SK-N-SH (cell line): ENCODE measurements at regions not wholly inside any gene's neighbourhood (a gene's known extent, or its start where the extent isn't known, plus 50 kb on each side); places are given as distances from the start of the nearest gene placed in this dataset.

Experiments used
- CTCF ChIA-PET: fragments of 300-600, 350-600 bp; formaldehyde crosslinking; extraction: SDS; loops from one replicate; lab custom pipeline; 2021; lab: Yijun Ruan, JAX
- POLR2A ChIA-PET: fragments of 350-600 bp; sonication (Branson Sonifier 250); formaldehyde crosslinking; extraction: SDS; loops from one replicate; lab custom pipeline; 2020; ENCODE audit warnings: antibody characterized with exemption, inconsistent platforms; lab: Yijun Ruan, JAX
- DNase-seq: peaks from one replicate; pipeline ENCODE4 v3.0.0; 2012
- H2AFZ ChIP-seq: fragments of 200-600 bp; sonication (generic); 2 replicates; pipeline ENCODE4 v1.8.1; 2016; ENCODE audit warnings: antibody characterized with exemption, mild to moderate bottlenecking, low read depth
- H3F3A ChIP-seq: fragments of 200-600 bp; sonication (generic); replicated peaks from 2 replicates; pipeline ENCODE3; 2016; ENCODE audit warnings: antibody characterized with exemption, mild to moderate bottlenecking; ENCODE audit not compliant: insufficient read depth
- H3K27ac ChIP-seq, 2 experiments: fragments of 200-500 bp in 1 of 2; fragments of 200-600 bp in 1 of 2; sonication (Bioruptor generic) in 1 of 2; sonication (generic), shearing (Covaris generic) in 1 of 2; 2 replicates each; pipeline versions ENCODE4 v1.5.1 to v1.6.1; 2014 to 2016; ENCODE audit warnings: low read depth in 2 of 2, inconsistent platforms in 1 of 2, low read length in 1 of 2, mild to moderate bottlenecking in 1 of 2, mixed read lengths in 1 of 2
- H3K27me3 ChIP-seq: fragments of 200-600 bp; sonication (generic), shearing (Covaris generic); 2 replicates; pipeline ENCODE4 v1.6.1; 2016; ENCODE audit warnings: mixed run types; ENCODE audit not compliant: insufficient read depth
- H3K36me3 ChIP-seq, 2 experiments: fragments of 200-500 bp in 1 of 2; fragments of 200-600 bp in 1 of 2; sonication (Bioruptor generic) in 1 of 2; sonication (generic) in 1 of 2; replicated peaks in 1 of 2; 2 replicates each; pipeline versions ENCODE3 to v1.5.1; 2014 to 2016; ENCODE audit warnings: low read length in 1 of 2, mild to moderate bottlenecking in 1 of 2; ENCODE audit not compliant: insufficient read depth in 2 of 2, control insufficient read depth in 1 of 2
- H3K4me1 ChIP-seq, 2 experiments: fragments of 200-500 bp in 1 of 2; fragments of 200-600 bp in 1 of 2; sonication (Bioruptor generic) in 1 of 2; sonication (generic), shearing (Covaris generic) in 1 of 2; 2 replicates each; pipeline versions ENCODE4 v1.5.1 to v1.6.1; 2014 to 2016; ENCODE audit warnings: low read depth in 1 of 2, low read length in 1 of 2, mixed run types in 1 of 2; ENCODE audit not compliant: insufficient read depth in 2 of 2, control insufficient read depth in 1 of 2
- H3K4me2 ChIP-seq: fragments of 200-600 bp; sonication (generic), shearing (Covaris generic); 2 replicates; pipeline ENCODE4 v1.6.1; 2017; ENCODE audit warnings: mixed run types
- H3K4me3 ChIP-seq, 2 experiments: fragments of 200-500 bp in 1 of 2; fragments of 200-600 bp in 1 of 2; sonication (Bioruptor generic) in 1 of 2; sonication (generic), shearing (Covaris generic) in 1 of 2; 2 replicates each; pipeline versions ENCODE4 v1.5.1 to v1.8.1; 2014 to 2016; ENCODE audit warnings: low read depth in 2 of 2, inconsistent platforms in 1 of 2, low read length in 1 of 2, mild to moderate bottlenecking in 1 of 2, mixed read lengths in 1 of 2, moderate library complexity in 1 of 2
- H3K79me2 ChIP-seq: fragments of 200-600 bp; sonication (generic); 2 replicates; pipeline ENCODE4 v1.8.1; 2017; ENCODE audit warnings: mild to moderate bottlenecking; ENCODE audit not compliant: insufficient read depth
- H3K9ac ChIP-seq: fragments of 200-600 bp; sonication (generic); 2 replicates; pipeline ENCODE4 v1.6.1; 2017; ENCODE audit warnings: mixed run types
- H3K9me2 ChIP-seq: fragments of 200-600 bp; sonication (generic); 2 replicates; pipeline ENCODE4 v1.6.1; 2017; ENCODE audit warnings: mixed run types
- H3K9me3 ChIP-seq: fragments of 200-600 bp; sonication (generic); 2 replicates; pipeline ENCODE4 v1.6.1; 2017; ENCODE audit warnings: mixed run types, mild to moderate bottlenecking, moderate library complexity
- H4K20me1 ChIP-seq: fragments of 200-600 bp; sonication (generic); 2 replicates; pipeline ENCODE4 v1.6.1; 2017; ENCODE audit warnings: mild to moderate bottlenecking, mixed run types; ENCODE audit not compliant: insufficient read depth
- ELF1 ChIP-seq: IDR thresholded peaks from 2 replicates; pipeline ENCODE4 v1.4.0; 2012
- EP300 ChIP-seq, 2 experiments: IDR thresholded peaks; 2 replicates each; pipeline versions ENCODE4 v1.4.0 to v1.6.1; 2012; ENCODE audit warnings: borderline replicate concordance in 1 of 2, low read depth in 1 of 2, low read length in 1 of 2
- FOSL2 ChIP-seq: IDR thresholded peaks from 2 replicates; pipeline ENCODE4 v1.4.0; 2012; ENCODE audit warnings: low read depth, mild to moderate bottlenecking, moderate library complexity, borderline replicate concordance
- GABPA ChIP-seq: IDR thresholded peaks from 2 replicates; pipeline ENCODE4 v1.4.0; 2012; ENCODE audit warnings: low read depth, mild to moderate bottlenecking
- NFIC ChIP-seq: IDR thresholded peaks from 2 replicates; pipeline ENCODE4 v1.4.0; 2012; ENCODE audit warnings: borderline replicate concordance
- NRF1 ChIP-seq: IDR thresholded peaks from 2 replicates; pipeline ENCODE4 v1.6.1; 2012; ENCODE audit warnings: low read depth, mild to moderate bottlenecking, low read length
- POLR2AphosphoS5 ChIP-seq: IDR thresholded peaks from 2 replicates; pipeline ENCODE4 v1.6.1; 2012; ENCODE audit warnings: low read depth, low read length
- RXRA ChIP-seq: IDR thresholded peaks from 2 replicates; pipeline ENCODE4 v1.4.0; 2012; ENCODE audit warnings: low read depth, mild to moderate bottlenecking, borderline replicate concordance
- SMC3 ChIP-seq: IDR thresholded peaks from 2 replicates; pipeline ENCODE4 v1.6.1; 2012; ENCODE audit warnings: low read depth, low read length, improper control_type of control experiment
- WGBS: methylation state at CpG from one replicate; pipeline ENCODE4 v1.1.6; 2017; ENCODE audit warnings: low lambda C conversion rate; 5-methylcytosine and 5-hydroxymethylcytosine counted together
- TF ChIP-seq, protein P1 (sequence below): IDR thresholded peaks from 2 replicates; pipeline ENCODE4 v1.4.0; 2012; ENCODE audit warnings: low read depth
- TF ChIP-seq, protein P2 (sequence below): IDR thresholded peaks from 2 replicates; pipeline ENCODE4; 2012
- TF ChIP-seq, protein P3 (sequence below): fragments of 200-600 bp; sonication (generic); IDR thresholded peaks from 2 replicates; pipeline ENCODE4 v1.6.1; 2017; ENCODE audit warnings: antibody characterized with exemption, mild to moderate bottlenecking, moderate library complexity
- TF ChIP-seq, protein P4 (sequence below): IDR thresholded peaks from 2 replicates; pipeline ENCODE4 v1.4.0; 2012; ENCODE audit warnings: low read depth, borderline replicate concordance

DNA sequence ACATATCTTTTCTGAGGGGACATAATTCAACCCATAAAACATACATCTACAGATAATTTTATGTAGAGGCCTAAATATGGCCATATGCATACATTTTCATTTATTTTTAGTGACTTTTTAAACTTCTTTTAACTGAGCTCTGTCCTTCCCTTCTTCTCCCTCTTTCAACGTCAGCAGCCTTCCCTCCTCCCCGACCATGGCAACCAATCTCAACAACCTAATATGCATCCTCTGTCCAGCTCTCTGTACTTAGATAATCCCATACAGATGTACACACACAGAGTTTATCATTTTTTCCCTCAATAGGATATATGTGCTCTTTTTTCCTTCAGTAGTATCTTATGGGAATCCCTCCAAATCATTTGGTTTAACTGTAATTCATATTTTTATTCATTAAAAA is 94.3 kb downstream of the CCDC71L start (continued):
- TF ChIP-seq EP300 (IDR thresholded peaks at IDR 0.05; ENCODE audit: borderline replicate concordance in 1 of 2, low read depth in 1 of 2, low read length in 1 of 2) = no peak
- no peak for TF ChIP-seq ELF1
- no peak for TF ChIP-seq SMC3
- no peak for TF ChIP-seq GABPA
- TF ChIP-seq, protein P1, sequence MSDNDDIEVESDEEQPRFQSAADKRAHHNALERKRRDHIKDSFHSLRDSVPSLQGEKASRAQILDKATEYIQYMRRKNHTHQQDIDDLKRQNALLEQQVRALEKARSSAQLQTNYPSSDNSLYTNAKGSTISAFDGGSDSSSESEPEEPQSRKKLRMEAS = no peak
- no peak for TF ChIP-seq RXRA
- no peak for TF ChIP-seq NRF1
- no peak for TF ChIP-seq NFIC
- TF ChIP-seq FOSL2 = no peak

DNA sequence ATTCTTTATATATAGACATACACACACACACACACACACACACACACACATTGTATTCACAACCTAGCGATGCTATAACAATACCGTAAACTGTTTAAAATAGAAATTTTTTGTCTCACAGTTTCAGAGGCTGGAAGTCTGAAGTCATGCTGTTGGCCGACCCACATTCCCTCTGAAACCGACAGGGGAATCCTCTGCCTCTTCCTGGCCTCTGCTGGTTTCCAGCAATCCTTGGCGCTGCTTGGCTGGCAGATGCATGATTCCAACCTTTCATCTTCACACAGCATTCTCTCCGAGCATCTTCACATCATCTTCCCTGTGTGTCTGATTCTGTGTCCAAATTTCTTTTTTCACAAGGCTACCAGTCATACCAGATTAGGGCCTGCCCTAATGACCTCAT is 94.8 kb downstream of the CCDC71L start:
- Histone ChIP-seq H3K4me1 (peaks cover 10 to 43% of the 10 kb centered on the region in 2 experiments; a peak in 3 of 4 replicates), H4K20me1 (no peaks in the 10 kb centered on the region), H3K9me2 (no peaks in the 10 kb centered on the region), H3K9me3 (no peaks in the 10 kb centered on the region), H3K27me3 (no peaks in the 10 kb centered on the region), H3K4me3 (no peak overlapping the region), H3K79me2 (no peaks in the 10 kb centered on the region), H3K27ac (no peak overlapping the region), H3K9ac (no peak overlapping the region), H3K4me2 (no peak overlapping the region), H3F3A (no peaks in the 10 kb centered on the region), H3K36me3 (no peaks in the 10 kb centered on the region), H2AFZ (no peak overlapping the region)
- DNase-seq = no peak
- 76% methylated on average over 6 of the region's 6 CpGs for WGBS
- POLR2A ChIA-PET = no interaction called here
- TF ChIP-seq FOSL2 (no peak), NRF1 (no peak), POLR2AphosphoS5 (no peak)
- TF ChIP-seq, protein P2, sequence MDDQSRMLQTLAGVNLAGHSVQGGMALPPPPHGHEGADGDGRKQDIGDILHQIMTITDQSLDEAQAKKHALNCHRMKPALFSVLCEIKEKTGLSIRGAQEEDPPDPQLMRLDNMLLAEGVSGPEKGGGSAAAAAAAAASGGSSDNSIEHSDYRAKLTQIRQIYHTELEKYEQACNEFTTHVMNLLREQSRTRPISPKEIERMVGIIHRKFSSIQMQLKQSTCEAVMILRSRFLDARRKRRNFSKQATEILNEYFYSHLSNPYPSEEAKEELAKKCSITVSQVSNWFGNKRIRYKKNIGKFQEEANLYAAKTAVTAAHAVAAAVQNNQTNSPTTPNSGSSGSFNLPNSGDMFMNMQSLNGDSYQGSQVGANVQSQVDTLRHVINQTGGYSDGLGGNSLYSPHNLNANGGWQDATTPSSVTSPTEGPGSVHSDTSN = no peak
- TF ChIP-seq, protein P3, sequence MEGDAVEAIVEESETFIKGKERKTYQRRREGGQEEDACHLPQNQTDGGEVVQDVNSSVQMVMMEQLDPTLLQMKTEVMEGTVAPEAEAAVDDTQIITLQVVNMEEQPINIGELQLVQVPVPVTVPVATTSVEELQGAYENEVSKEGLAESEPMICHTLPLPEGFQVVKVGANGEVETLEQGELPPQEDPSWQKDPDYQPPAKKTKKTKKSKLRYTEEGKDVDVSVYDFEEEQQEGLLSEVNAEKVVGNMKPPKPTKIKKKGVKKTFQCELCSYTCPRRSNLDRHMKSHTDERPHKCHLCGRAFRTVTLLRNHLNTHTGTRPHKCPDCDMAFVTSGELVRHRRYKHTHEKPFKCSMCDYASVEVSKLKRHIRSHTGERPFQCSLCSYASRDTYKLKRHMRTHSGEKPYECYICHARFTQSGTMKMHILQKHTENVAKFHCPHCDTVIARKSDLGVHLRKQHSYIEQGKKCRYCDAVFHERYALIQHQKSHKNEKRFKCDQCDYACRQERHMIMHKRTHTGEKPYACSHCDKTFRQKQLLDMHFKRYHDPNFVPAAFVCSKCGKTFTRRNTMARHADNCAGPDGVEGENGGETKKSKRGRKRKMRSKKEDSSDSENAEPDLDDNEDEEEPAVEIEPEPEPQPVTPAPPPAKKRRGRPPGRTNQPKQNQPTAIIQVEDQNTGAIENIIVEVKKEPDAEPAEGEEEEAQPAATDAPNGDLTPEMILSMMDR = no peak
- TF ChIP-seq, protein P4, sequence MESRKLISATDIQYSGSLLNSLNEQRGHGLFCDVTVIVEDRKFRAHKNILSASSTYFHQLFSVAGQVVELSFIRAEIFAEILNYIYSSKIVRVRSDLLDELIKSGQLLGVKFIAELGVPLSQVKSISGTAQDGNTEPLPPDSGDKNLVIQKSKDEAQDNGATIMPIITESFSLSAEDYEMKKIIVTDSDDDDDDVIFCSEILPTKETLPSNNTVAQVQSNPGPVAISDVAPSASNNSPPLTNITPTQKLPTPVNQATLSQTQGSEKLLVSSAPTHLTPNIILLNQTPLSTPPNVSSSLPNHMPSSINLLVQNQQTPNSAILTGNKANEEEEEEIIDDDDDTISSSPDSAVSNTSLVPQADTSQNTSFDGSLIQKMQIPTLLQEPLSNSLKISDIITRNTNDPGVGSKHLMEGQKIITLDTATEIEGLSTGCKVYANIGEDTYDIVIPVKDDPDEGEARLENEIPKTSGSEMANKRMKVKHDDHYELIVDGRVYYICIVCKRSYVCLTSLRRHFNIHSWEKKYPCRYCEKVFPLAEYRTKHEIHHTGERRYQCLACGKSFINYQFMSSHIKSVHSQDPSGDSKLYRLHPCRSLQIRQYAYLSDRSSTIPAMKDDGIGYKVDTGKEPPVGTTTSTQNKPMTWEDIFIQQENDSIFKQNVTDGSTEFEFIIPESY = no peak
- CTCF ChIA-PET = interaction anchor here (0.7 to 1.0 kb wide), 2 partner anchors 93 to 515 kb away, joined by 3 read pairs; no protein-coding TSS in a partner anchor
